Central memory CD8-positive, alpha-beta T cell (primary cell): ENCODE measurements at regions not wholly inside any gene's neighbourhood (a gene's known extent, or its start where the extent isn't known, plus 50 kb on each side); places are given as distances from the start of the nearest gene placed in this dataset.

Experiments
- ATAC-seq: fragments of 150-1000 bp; cut with Tn5 transposase; replicated peaks from 2 replicates; pipeline ENCODE4 v1.10.0; 2022; ENCODE audit warnings: mild to moderate bottlenecking, moderate FRiP score, moderate number of reproducible peaks; ENCODE audit not compliant: poor library complexity, severe bottlenecking; ENCODE audit errors: extremely low read depth
- DNase-seq, 2 donors: peaks; one replicate each; pipeline ENCODE4 v3.0.0; 2021; ENCODE audit warnings: low spot score in 2 of 2
- H3K27ac Mint-ChIP-seq: one replicate; pipeline ENCODE4 v1.8.0; 2022; ENCODE audit warnings: low read depth, mild to moderate bottlenecking, moderate library complexity, mixed read lengths
- H3K27me3 Mint-ChIP-seq: one replicate; pipeline ENCODE4 v1.8.0; 2022; ENCODE audit warnings: mixed read lengths
- H3K36me3 Mint-ChIP-seq: one replicate; pipeline ENCODE4 v1.8.0; 2022; ENCODE audit warnings: mild to moderate bottlenecking, moderate library complexity, mixed read lengths; ENCODE audit not compliant: insufficient read depth
- H3K4me1 Mint-ChIP-seq: one replicate; pipeline ENCODE4 v1.8.0; 2022; ENCODE audit warnings: mixed read lengths
- H3K4me3 Mint-ChIP-seq: one replicate; pipeline ENCODE4 v1.8.0; 2022; ENCODE audit warnings: mild to moderate bottlenecking, moderate library complexity, mixed read lengths
- H3K9me3 Mint-ChIP-seq: one replicate; pipeline ENCODE4 v1.8.0; 2022; ENCODE audit warnings: mixed read lengths

DNA sequence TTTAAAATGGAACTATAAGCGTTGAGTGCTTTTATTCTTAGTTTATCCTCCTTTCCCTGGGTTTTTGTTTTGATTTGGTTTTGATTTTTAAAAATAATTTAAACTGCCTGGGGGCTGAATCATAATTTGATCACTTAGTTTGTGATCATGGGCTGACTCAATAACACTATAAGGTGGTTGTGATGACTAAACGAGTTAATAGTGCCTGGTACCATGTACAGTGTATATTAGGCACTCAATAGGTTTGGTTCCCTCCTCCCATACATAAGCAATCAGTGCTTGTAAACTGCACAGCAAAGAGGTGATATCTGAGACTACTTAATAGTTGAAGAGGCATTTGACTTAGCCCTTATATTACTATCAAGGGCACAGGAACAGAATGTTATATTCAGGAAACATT, 200.9 kb upstream of the RFC3 start:
- no peaks in the 10 kb centered on the region for H3K27me3 Mint-ChIP-seq
- peaks cover 5% of the 10 kb centered on the region for H3K4me1 Mint-ChIP-seq

DNA sequence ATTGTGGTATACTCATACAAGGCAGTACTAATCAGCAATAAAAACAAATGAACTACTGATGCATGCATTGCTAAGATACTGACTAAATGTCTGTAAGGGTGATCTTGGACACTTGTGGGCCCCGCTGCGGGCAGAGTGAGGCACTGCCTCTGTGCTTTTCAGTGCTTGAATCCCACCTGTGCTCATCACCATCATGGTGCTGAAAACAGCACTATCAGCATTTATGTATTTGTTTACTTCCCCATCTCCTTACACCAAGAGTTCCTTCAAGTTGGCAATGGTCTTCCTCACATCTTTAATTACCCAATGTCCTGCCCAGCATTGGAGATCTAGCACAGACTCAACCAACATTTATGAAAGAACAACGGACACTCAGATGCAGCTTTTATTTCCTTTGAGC, 193.7 kb upstream of the RFC3 start:
- H3K4me3 Mint-ChIP-seq = no peak overlapping the region
- H3K27ac Mint-ChIP-seq = no peak overlapping the region
- H3K4me1 Mint-ChIP-seq = no peaks in the 10 kb centered on the region
- no peaks in the 10 kb centered on the region for H3K36me3 Mint-ChIP-seq
- H3K27me3 Mint-ChIP-seq = no peaks in the 10 kb centered on the region
- ATAC-seq (no peak), DNase-seq (no peak)
- no peaks in the 10 kb centered on the region for H3K9me3 Mint-ChIP-seq

More for the DNA sequence above, 200.9 kb upstream of the RFC3 start:
- H3K27ac Mint-ChIP-seq = no peak overlapping the region
- no peaks in the 10 kb centered on the region for H3K9me3 Mint-ChIP-seq
- peaks cover 3% of the 10 kb centered on the region for H3K36me3 Mint-ChIP-seq
- H3K4me3 Mint-ChIP-seq = no peak overlapping the region
- no peak for DNase-seq
- no peak for ATAC-seq

DNA sequence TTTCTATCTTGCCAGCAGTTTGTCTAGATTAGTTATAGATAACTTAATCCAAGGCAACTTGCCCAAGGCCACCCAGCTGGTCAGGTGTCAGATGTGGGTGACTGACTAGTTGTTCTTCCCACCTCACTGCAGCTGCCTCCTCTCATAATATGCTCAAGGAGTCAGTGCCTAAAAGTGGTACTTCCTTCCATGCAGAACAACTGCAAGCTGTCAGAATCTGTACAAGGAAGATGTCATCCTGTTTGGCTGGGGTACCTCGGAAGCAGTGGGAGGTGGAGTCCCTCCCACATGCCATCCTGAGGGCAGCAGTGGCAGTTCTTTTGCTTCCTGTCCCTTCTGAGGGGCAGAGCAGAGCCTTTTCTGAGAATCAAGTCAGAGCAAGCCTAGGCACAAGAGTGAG, 193.2 kb upstream of the RFC3 start:
- ATAC-seq = no peak
- no peaks in the 10 kb centered on the region for H3K27me3 Mint-ChIP-seq
- no peaks in the 10 kb centered on the region for H3K4me1 Mint-ChIP-seq
- no peak for DNase-seq
- no peak overlapping the region for H3K4me3 Mint-ChIP-seq
- H3K27ac Mint-ChIP-seq = no peak overlapping the region
- H3K36me3 Mint-ChIP-seq = no peaks in the 10 kb centered on the region
- H3K9me3 Mint-ChIP-seq = no peaks in the 10 kb centered on the region

DNA sequence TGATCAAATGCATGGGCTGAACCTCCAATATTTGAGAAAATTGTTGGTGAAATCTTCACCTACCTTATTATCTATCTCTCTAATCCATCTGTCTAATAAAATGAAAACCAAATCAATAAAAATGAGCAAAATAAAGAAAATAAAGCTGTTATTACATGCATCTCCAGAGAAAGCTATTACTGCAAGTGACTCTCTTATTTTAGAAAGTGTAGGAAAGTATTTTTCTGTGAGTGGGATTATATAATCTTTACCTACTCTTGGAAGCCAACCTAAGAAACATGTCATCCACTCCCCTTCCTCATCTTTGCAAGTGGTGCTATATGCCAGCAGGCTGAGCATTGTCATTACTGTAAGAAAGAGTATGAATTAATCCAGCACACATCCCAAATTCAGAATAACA, 191.5 kb upstream of the RFC3 start:
- no peak overlapping the region for H3K4me3 Mint-ChIP-seq
- no peaks in the 10 kb centered on the region for H3K36me3 Mint-ChIP-seq
- H3K9me3 Mint-ChIP-seq = no peaks in the 10 kb centered on the region
- ATAC-seq (no peak), DNase-seq (no peak)
- H3K27ac Mint-ChIP-seq = no peak overlapping the region
- H3K4me1 Mint-ChIP-seq = no peaks in the 10 kb centered on the region
- no peaks in the 10 kb centered on the region for H3K27me3 Mint-ChIP-seq

DNA sequence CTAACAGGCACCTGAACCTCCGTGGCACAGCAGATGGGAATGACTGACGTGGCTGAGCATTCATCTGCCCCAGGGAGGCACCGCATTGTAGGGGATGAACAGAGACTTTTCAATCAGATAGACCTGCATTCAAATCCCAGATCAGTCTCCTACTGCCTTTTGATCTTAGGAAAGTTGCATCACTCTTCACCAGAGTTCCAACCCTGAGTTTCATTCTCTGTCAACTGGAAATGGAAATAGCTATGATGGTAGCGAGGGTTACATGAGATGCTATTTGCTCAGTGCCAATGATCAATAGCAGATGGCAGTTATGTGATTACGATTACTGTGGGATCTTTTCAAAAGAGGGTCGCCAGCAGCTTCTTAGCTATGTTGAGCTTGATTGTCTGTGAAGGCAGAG, 189.3 kb upstream of the RFC3 start:
- no peak for DNase-seq
- H3K4me3 Mint-ChIP-seq = no peak overlapping the region
- no peaks in the 10 kb centered on the region for H3K9me3 Mint-ChIP-seq
- H3K27ac Mint-ChIP-seq = no peak overlapping the region
- no peaks in the 10 kb centered on the region for H3K4me1 Mint-ChIP-seq
- no peaks in the 10 kb centered on the region for H3K36me3 Mint-ChIP-seq
- H3K27me3 Mint-ChIP-seq = no peaks in the 10 kb centered on the region
- ATAC-seq = no peak

DNA sequence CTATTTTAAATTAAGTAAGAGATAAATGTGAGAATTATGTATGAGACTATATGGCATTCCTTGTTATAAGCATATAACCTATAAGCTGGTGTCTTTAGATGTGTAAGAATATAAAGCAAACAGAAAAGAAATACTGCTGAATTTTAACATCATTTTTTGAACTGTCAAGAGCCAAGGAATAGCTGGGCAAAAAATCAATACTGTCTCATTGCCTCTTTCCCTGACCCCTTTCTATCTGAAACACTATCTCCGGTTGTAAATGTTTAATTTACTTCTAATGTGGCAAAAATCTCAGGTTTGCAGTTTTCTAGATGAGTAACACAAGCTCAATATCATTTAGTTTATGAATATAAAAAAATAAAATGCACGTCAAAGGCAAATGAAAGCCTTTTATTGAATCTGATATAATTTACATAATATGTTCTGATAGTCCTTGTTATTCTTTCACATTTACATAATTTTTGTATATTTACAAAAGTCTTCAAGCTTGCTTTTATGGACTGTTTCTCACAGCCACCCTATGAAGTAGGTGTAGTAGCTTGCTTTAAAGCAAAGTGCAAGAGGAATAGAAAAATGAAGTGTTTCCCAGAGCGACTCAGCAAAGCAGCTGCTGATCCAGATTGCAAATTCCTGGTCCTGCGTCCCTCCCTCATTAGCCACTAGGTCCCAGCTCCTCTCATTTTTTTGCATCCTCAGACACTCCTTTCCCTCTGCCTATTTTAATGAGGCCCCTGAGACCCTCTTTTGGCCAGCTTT, 188.2 kb upstream of the RFC3 start:
- Mint-ChIP-seq H3K36me3 (no peaks in the 10 kb centered on the region), H3K9me3 (no peaks in the 10 kb centered on the region), H3K4me1 (no peaks in the 10 kb centered on the region), H3K27me3 (no peaks in the 10 kb centered on the region), H3K4me3 (no peak overlapping the region), H3K27ac (no peak overlapping the region)
- ATAC-seq (no peak), DNase-seq (no peak)

DNA sequence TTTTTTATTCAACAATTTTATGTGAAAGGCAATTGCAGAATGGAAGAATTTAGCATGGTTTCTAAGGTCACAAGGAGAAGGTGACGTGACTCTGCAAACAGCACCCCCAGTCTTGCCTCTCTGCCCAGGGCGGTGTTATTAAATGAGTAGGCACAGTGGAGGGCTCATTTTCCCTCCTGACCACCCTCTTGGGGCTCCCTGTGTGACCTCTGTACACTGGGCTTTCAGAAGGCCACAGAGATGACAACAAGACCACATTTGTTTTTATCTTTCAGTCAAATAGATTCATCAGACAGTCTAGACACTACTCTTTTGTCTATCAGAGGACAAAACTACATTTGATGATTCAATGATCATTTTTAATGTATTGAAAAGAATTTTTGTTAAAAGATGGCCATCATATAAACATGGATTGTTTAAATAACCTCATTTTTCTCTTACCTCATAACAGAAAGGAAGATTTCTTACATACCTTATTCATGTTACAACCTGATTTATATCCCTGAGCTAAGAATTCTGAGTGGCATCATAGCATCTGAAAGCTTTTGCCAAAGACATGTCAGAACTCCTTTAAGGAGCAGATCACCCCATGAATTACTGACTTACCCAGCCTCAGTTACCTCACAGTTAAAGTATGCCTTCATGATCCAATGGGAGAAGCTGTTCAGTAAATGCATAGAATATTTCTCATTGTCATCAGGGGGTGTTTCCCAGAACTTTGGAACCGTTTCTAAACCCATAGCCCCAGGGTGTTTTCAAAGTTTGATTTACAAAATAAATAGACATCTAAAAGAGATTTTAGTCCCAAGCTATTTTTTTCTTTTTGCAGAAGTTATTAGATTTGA, 184.0 kb upstream of the RFC3 start:
- Mint-ChIP-seq H3K9me3 (no peaks in the 10 kb centered on the region), H3K4me3 (no peak overlapping the region), H3K36me3 (no peaks in the 10 kb centered on the region), H3K4me1 (no peaks in the 10 kb centered on the region), H3K27ac (no peak overlapping the region), H3K27me3 (no peaks in the 10 kb centered on the region)
- DNase-seq (no peak), ATAC-seq (no peak)

DNA sequence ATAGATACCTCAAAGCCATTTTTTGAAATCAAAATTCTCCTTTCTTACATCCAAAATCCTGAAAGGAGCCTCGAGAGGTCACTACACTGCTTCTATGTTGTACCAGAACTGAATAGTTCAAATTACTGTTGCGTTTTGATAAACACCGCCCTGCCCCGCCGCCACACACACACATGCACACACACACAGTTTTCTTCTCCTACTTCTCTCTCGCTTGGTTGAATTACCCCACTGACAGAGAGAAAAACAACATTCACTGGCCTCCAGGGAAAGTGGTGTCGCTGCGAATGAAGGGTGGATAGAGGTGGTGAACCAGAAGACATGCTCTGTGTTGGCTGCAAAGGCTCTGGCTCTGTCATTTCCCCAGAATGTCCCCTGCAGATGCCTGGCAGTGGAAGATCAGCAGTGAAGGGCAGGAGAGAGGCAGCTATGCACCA, 183.4 kb upstream of the RFC3 start:
- DNase-seq = no peak
- no peak overlapping the region for H3K27ac Mint-ChIP-seq

DNA sequence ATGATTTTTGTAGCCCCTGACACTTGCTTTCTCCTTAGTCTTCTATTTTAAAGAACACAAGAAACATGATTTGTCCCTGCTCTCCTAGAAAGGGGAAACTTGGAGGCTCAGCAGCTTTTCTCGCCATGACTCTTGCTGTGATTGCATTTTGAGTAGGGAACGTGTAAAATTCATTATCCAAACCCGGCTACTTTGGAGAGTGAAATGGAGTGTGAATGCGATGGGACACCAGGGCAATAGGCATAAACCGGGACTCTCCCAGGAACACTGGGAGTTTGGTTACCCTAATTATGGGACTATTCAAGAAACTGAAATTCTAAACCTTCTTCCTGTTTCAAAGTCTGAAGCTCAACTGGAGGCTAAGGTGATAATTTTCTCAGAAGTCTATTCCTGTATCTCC, 181.7 kb upstream of the RFC3 start:
- Mint-ChIP-seq H3K27me3 (no peaks in the 10 kb centered on the region), H3K27ac (no peak overlapping the region), H3K9me3 (no peaks in the 10 kb centered on the region), H3K4me1 (no peaks in the 10 kb centered on the region), H3K36me3 (no peaks in the 10 kb centered on the region), H3K4me3 (no peak overlapping the region)
- ATAC-seq (no peak), DNase-seq (no peak)

More for the DNA sequence above, 183.4 kb upstream of the RFC3 start:
- no peaks in the 10 kb centered on the region for H3K9me3 Mint-ChIP-seq
- H3K27me3 Mint-ChIP-seq = no peaks in the 10 kb centered on the region
- ATAC-seq = no peak
- H3K4me1 Mint-ChIP-seq = no peaks in the 10 kb centered on the region
- no peaks in the 10 kb centered on the region for H3K36me3 Mint-ChIP-seq
- no peak overlapping the region for H3K4me3 Mint-ChIP-seq

DNA sequence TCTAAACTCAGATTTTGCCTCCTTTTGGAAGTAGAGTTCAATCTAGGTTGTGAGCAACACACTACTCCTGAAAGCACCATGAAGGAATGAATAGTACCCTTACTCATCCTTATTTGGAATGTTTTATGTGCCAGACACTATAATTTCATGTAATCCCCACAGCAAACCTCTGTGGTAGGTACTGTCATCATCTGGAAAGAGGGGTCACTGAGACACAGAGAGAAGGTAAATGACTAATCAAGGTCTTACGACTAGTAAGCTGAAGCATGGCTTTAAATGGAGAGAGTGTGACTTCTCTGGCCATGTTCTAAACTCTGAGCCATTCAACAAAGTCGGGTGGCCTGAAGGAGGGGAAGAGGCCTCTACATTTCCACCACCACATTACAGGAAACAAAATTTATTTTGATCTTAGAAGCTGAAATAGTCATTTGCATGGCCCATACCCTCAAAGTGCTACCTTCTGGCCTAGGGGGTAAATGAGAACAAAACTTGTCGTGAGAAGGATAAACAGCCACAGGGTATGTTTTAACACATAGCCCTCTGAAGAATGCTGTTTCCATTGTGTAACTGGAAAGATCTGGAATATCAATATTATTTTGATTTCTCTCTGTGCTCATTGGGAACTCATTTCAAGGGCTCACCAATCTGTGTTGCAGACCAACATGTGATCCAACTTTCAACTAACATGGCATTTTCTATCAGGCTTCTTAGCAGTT, 180.8 kb upstream of the RFC3 start:
- no peak overlapping the region for H3K4me3 Mint-ChIP-seq
- H3K27me3 Mint-ChIP-seq = no peaks in the 10 kb centered on the region
- no peaks in the 10 kb centered on the region for H3K36me3 Mint-ChIP-seq
- H3K27ac Mint-ChIP-seq = no peak overlapping the region
- ATAC-seq (no peak), DNase-seq (no peak)
- no peaks in the 10 kb centered on the region for H3K4me1 Mint-ChIP-seq
- no peaks in the 10 kb centered on the region for H3K9me3 Mint-ChIP-seq

DNA sequence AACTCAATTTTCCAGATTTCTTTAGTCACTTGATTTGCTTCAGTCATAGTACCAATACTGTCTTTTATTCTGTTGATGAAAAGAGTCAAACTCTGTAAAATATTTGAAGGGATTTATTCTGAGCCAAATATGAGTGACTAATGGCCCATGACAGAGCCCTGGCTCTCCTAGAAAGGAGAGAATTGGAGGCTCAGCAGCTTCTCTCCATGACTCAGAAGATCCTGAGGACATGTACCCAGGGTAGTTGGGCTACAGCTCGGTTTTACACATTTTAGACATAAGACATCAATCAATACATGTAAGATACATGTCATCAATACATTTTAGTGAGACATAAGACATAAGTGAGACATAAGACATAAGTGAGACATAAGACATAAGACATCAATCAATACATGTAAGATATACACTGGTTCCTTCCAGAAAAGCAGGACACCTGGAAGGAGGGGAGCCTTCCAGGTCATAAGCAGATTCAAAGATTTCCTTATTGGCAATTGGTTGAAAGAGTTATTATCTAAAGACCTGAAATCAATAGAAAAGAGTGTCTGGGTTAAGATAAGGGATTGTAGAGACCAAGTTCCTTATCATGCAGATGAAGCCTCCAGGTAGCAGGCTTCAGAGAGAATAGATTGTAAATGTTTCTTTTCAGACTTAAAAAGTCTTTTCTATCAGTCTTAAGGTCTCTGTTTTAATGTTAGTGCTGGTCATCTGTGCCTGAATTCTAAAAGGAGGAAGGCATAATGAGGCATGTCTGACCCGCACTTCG, 179.8 kb upstream of the RFC3 start:
- Mint-ChIP-seq H3K27ac (no peak overlapping the region), H3K36me3 (no peaks in the 10 kb centered on the region), H3K4me3 (no peak overlapping the region), H3K4me1 (no peaks in the 10 kb centered on the region), H3K9me3 (no peaks in the 10 kb centered on the region), H3K27me3 (no peaks in the 10 kb centered on the region)
- DNase-seq (no peak), ATAC-seq (no peak)

DNA sequence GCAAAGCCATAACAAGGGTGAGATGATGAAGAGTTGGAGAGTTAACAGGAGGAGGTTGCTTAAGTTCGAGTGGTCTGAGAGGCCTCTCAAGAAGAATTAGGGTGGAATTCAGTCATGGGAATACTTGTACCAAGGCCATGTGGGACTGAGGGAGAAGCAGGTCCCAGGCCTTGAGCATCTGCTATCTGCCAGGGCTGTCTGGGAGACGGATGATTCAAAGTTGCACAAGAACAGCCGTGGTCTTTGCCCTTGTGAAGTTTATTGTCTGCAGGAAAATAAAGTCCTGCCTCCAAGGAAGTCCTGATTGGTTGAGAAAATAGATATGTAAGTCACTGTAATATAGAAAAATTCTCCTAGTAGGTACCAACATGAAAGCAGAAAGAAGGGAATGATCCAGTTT, 178.8 kb upstream of the RFC3 start:
- no peaks in the 10 kb centered on the region for H3K4me1 Mint-ChIP-seq

More for the DNA sequence above, 178.8 kb upstream of the RFC3 start:
- DNase-seq (no peak), ATAC-seq (no peak)
- H3K36me3 Mint-ChIP-seq = no peaks in the 10 kb centered on the region
- no peaks in the 10 kb centered on the region for H3K27me3 Mint-ChIP-seq
- H3K4me3 Mint-ChIP-seq = no peak overlapping the region
- no peak overlapping the region for H3K27ac Mint-ChIP-seq
- H3K9me3 Mint-ChIP-seq = no peaks in the 10 kb centered on the region
